K562 (cell line): ENCODE measurements at regions not wholly inside any gene's neighbourhood (a gene's known extent, or its start where the extent isn't known, plus 50 kb on each side); places are given as distances from the start of the nearest gene placed in this dataset.

Experiments used
- ATAC-seq: fragments of 200-7000 bp; cut with Tn5 transposase; 3 replicates; pipeline ENCODE4 v1.9.1; 2020; ENCODE audit warnings: moderate library complexity
- BruUV-seq: library from RNA; stranded (reverse); fragments of 400-500 nt; replicated peaks from 2 replicates; lab custom pipeline; 2021; lab: Mats Ljungman, UMichigan
- CTCF ChIA-PET: fragments of 300-600 bp; formaldehyde crosslinking; extraction: SDS; loops from one replicate; lab custom pipeline; 2021; ENCODE audit warnings: low intra/inter-chr PET ratio; lab: Yijun Ruan, JAX
- POLR2A ChIA-PET: fragments of 300-600, 350-650 bp; sonication (Branson Sonifier 250); formaldehyde crosslinking; extraction: SDS; loops from one replicate; lab custom pipeline; 2021; ENCODE audit warnings: antibody characterized with exemption, inconsistent platforms; lab: Yijun Ruan, JAX
- DNase-seq, 4 experiments: peaks; one replicate each; pipeline versions ENCODE4 v3.0.0 to v3.0.0-alpha.2; 2011 to 2018; ENCODE audit warnings: low spot score in 3 of 4, mixed read lengths in 3 of 4; ENCODE audit errors: extremely low read depth in 1 of 4
- FAIRE-seq: peaks from 2 replicates; lab custom pipeline; 2011; peaks lifted over from hg19 to GRCh38; lab: Jason Lieb, UNC
- H2AFZ ChIP-seq: 2 replicates; pipeline ENCODE4 v1.6.0; 2011; ENCODE audit warnings: low read depth, low read length, control low read depth, inconsistent platforms
- H3K27ac ChIP-seq: fragments of 200-600 bp; 3 replicates; pipeline ENCODE4 v1.8.0; 2011; ENCODE audit warnings: low read depth, mild to moderate bottlenecking, control low read depth, inconsistent platforms, low read length, moderate library complexity, mixed read lengths; ENCODE audit errors: extremely low read depth
- H3K27me3 ChIP-seq, 2 experiments: fragments of 300-600 bp in 1 of 2; 2 replicates in 1 of 2; 3 replicates in 1 of 2; pipeline versions ENCODE4 v1.6.0 to v1.8.0; 2011; ENCODE audit warnings: inconsistent platforms in 2 of 2, low read length in 2 of 2, mild to moderate bottlenecking in 1 of 2, mixed read lengths in 1 of 2, moderate library complexity in 1 of 2; ENCODE audit not compliant: control insufficient read depth in 2 of 2, insufficient read depth in 2 of 2
- H3K36me3 ChIP-seq: fragments of 300-600 bp; 3 replicates; pipeline ENCODE4 v1.8.0; 2011; ENCODE audit warnings: mild to moderate bottlenecking, low read length, inconsistent platforms; ENCODE audit not compliant: control insufficient read depth, insufficient read depth
- H3K4me1 ChIP-seq, 2 experiments: fragments of 200-600 bp in 1 of 2; replicated peaks in 1 of 2; 2 replicates in 1 of 2; 3 replicates in 1 of 2; pipeline versions ENCODE4 v1.5.1 to v1.8.0; 2011; ENCODE audit warnings: inconsistent platforms in 2 of 2, low read length in 2 of 2, mild to moderate bottlenecking in 1 of 2, mixed read lengths in 1 of 2, moderate library complexity in 1 of 2; ENCODE audit not compliant: control insufficient read depth in 2 of 2, insufficient read depth in 2 of 2
- H3K4me2 ChIP-seq: 2 replicates; pipeline ENCODE4 v1.6.1; 2011; ENCODE audit warnings: low read length, control low read depth, inconsistent platforms, mixed read lengths; ENCODE audit not compliant: insufficient read depth
- H3K4me3 ChIP-seq: fragments of 200-600 bp; sonication (generic), shearing (Covaris generic); 2 replicates; pipeline ENCODE4 v1.5.1; 2016; ENCODE audit warnings: control low read depth, inconsistent platforms
- H3K79me2 ChIP-seq: fragments of 200-600 bp; 3 replicates; pipeline ENCODE4 v1.8.0; 2011; ENCODE audit warnings: low read length, inconsistent platforms; ENCODE audit not compliant: control insufficient read depth, insufficient read depth
- H3K9ac ChIP-seq, 2 experiments: 2 replicates each; pipeline versions ENCODE4 v1.6.0 to v1.6.1; 2011; ENCODE audit warnings: low read depth in 2 of 2, low read length in 2 of 2, control low read depth in 1 of 2, inconsistent platforms in 1 of 2, mild to moderate bottlenecking in 1 of 2, mixed read lengths in 1 of 2; ENCODE audit not compliant: insufficient read depth in 1 of 2
- H3K9me1 ChIP-seq: one replicate; pipeline ENCODE4 v1.6.0; 2011; ENCODE audit warnings: inconsistent platforms, mild to moderate bottlenecking, low read length, moderate library complexity; ENCODE audit not compliant: control insufficient read depth, insufficient read depth
- H3K9me3 ChIP-seq: replicated peaks from 2 replicates; pipeline ENCODE4 v1.5.1; 2011; ENCODE audit warnings: low read depth, low read length, inconsistent platforms; ENCODE audit not compliant: control insufficient read depth, insufficient read depth
- H4K20me1 ChIP-seq: replicated peaks from 2 replicates; pipeline ENCODE4 v1.6.1; 2011; ENCODE audit warnings: low read length, inconsistent platforms, mixed read lengths; ENCODE audit not compliant: control insufficient read depth, insufficient read depth
- RAD21 ChIP-seq, 2 experiments: fragments of 250-450 bp in 1 of 2; fragments of 450-650 bp in 1 of 2; sonication (Bioruptor Pico) in 1 of 2; formaldehyde crosslinking in 1 of 2; IDR thresholded peaks in 1 of 2; conservative IDR thresholded peaks in 1 of 2; 2 replicates each; pipeline versions ENCODE4 v1.4.0 to v1.8.0; 2020 to 2022; ENCODE audit warnings: mild to moderate bottlenecking in 2 of 2, moderate library complexity in 1 of 2
- SMC3 ChIP-seq: conservative IDR thresholded peaks from 2 replicates; pipeline ENCODE4 v1.6.1; 2011; ENCODE audit warnings: low read depth, low read length, improper control_type of control experiment; ENCODE audit not compliant: insufficient read depth
- WGBS: fragments of 100-300 bp; shearing (Covaris generic); methylation state at CpG from one replicate; pipeline ENCODE4 v1.1.6; 2016; ENCODE audit warnings: low coverage, mixed read lengths; ENCODE audit not compliant: insufficient coverage; ENCODE audit errors: missing lambda C conversion rate; 5-methylcytosine and 5-hydroxymethylcytosine counted together
- in situ Hi-C: fragments of 300-500 bp; cut with MboI; formaldehyde crosslinking; loops from 4 replicates; pipeline ENCODE4 v1.15.0; 2018; ENCODE audit warnings: inconsistent platforms, mixed read lengths
- intact Hi-C: fragments of 100-400 bp; cut with micrococcal nuclease; formaldehyde crosslinking; loops from 2 replicates; pipeline ENCODE4 v1.14.2; 2022
- TF ChIP-seq, protein P1 (sequence below): sonication (generic); formaldehyde crosslinking; IDR thresholded peaks from 2 replicates; pipeline ENCODE4 v1.8.1; 2023; ENCODE audit warnings: mild to moderate bottlenecking, missing genetic modification reagents
- TF ChIP-seq, protein P2 (sequence below), 3 experiments: IDR thresholded peaks in 2 of 3; conservative IDR thresholded peaks in 1 of 3; 2 replicates each; pipeline ENCODE4 v1.5.1; 2011 to 2012; ENCODE audit warnings: low read length in 3 of 3, mild to moderate bottlenecking in 3 of 3, control low read depth in 2 of 3, improper control_type of control experiment in 1 of 3, inconsistent platforms in 1 of 3, low read depth in 1 of 3, mixed read lengths in 1 of 3, moderate library complexity in 1 of 3; ENCODE audit not compliant: insufficient read depth in 2 of 3

DNA sequence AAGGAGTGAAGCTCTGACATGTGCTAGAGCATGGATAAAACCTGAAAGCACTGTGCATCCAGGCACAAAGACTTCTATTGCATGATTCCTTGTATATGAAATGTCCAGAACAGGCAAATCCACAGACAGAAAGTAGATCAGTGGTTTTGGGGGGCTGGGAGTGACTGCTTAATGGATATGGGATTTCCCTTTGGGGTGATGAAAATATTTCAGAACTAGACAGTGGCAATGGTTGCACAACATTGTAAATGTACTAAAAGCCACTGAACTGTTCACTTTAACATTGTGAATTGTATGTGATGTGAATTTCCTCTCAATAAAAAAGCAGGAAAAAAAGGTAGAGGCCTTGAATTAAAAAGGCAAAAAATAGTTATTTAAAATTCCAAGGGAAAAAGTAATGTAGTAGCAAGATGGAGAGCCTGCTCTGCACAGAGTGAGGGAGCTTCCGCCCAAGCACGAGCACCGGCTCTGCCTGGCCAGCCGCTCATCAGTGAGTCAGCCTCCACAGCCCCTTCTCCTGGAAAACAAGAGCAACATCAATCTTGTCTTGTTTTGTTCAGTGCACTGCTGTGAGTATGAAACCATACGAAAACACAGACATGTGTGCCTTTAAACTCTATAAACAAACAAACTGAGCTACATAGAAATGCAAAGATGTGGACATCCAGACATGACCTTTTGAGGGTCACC, 74.6 kb upstream of the THBS2 start (continued):
- TF ChIP-seq, protein P1, sequence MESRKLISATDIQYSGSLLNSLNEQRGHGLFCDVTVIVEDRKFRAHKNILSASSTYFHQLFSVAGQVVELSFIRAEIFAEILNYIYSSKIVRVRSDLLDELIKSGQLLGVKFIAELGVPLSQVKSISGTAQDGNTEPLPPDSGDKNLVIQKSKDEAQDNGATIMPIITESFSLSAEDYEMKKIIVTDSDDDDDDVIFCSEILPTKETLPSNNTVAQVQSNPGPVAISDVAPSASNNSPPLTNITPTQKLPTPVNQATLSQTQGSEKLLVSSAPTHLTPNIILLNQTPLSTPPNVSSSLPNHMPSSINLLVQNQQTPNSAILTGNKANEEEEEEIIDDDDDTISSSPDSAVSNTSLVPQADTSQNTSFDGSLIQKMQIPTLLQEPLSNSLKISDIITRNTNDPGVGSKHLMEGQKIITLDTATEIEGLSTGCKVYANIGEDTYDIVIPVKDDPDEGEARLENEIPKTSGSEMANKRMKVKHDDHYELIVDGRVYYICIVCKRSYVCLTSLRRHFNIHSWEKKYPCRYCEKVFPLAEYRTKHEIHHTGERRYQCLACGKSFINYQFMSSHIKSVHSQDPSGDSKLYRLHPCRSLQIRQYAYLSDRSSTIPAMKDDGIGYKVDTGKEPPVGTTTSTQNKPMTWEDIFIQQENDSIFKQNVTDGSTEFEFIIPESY (CRISPR knock-in tag): no peak

DNA sequence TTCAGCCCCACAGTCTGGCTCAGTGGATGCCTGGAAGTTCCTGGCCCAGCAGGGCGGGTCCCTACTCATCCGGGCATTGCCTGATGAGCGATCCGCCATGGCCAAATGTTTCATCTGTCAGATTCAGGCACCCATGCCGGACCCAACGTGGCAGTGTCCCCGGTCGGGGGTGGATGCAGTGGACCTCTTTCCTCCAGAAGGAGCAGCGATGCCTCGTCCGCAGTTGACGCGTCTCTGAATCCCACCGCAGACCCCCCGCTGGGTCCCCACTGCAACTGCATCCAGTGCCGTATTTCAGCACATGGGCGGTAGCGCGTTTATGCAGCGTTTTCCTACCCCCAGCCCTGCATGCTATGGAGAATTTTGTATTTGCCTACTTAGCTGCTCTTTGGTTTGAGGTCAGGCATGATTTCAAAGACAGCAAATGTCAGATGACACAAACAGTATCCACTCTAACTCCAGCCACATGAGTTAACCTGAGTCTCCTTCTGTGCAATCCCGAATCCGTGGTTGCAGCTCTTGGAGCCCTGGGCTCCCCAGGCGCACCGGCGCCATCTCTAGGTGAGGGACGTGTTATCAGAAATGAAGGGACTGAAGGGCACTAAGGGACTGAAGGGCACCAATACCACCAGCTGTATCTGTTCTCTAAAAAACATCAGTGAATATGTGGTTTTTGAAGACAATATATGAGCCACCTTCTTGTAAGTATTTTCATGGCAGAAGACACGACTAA, 72.6 kb upstream of the THBS2 start:
- WGBS: 10% methylated on average over 27 of the region's 27 CpGs
- Histone ChIP-seq H3K4me2 (no peak overlapping the region), H3K27ac (no peak overlapping the region), H3K9ac (no peak overlapping the region), H3K4me3 (no peak overlapping the region), H3K4me1 (0 out of 5 replicates have a peak, but pooled peaks cover 0 to 3% of the 10 kb centered on the region in 2 experiments), H3K9me1 (no peaks in the 10 kb centered on the region), H3K36me3 (no peaks in the 10 kb centered on the region), H3K79me2 (no peaks in the 10 kb centered on the region), H3K27me3 (peaks cover 2 to 11% of the 10 kb centered on the region in 2 experiments; a peak in 3 of 5 replicates), H4K20me1 (no peaks in the 10 kb centered on the region), H3K9me3 (no peaks in the 10 kb centered on the region), H2AFZ (no peak overlapping the region)
- CTCF ChIA-PET: no interaction called here
- intact Hi-C loops (no loop called here), in situ Hi-C loops (no loop called here)
- DNase-seq (peak in 1 of 4 experiments; percentile 30), FAIRE-seq (peak; percentile 55), ATAC-seq (peak; percentile 71)
- BruUV-seq: no TSS peak
- POLR2A ChIA-PET: interaction anchor here (1.0 kb wide), 1 partner anchor 369 kb away, joined by 3 read pairs; no protein-coding TSS in a partner anchor
- peak in 1 of 2 experiments; percentile 47; a peak in 2 of 4 replicates for TF ChIP-seq RAD21 (CRISPR knock-in tag; conservative IDR thresholded peaks at IDR 0.05 in 1 of 2, IDR thresholded peaks at IDR 0.05 in 1 of 2)
- TF ChIP-seq SMC3: 0 out of 2 replicates have a peak, but pooled peaks have one; percentile 10
- TF ChIP-seq, protein P2, sequence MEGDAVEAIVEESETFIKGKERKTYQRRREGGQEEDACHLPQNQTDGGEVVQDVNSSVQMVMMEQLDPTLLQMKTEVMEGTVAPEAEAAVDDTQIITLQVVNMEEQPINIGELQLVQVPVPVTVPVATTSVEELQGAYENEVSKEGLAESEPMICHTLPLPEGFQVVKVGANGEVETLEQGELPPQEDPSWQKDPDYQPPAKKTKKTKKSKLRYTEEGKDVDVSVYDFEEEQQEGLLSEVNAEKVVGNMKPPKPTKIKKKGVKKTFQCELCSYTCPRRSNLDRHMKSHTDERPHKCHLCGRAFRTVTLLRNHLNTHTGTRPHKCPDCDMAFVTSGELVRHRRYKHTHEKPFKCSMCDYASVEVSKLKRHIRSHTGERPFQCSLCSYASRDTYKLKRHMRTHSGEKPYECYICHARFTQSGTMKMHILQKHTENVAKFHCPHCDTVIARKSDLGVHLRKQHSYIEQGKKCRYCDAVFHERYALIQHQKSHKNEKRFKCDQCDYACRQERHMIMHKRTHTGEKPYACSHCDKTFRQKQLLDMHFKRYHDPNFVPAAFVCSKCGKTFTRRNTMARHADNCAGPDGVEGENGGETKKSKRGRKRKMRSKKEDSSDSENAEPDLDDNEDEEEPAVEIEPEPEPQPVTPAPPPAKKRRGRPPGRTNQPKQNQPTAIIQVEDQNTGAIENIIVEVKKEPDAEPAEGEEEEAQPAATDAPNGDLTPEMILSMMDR (IDR thresholded peaks at IDR 0.05 in 2 of 3, conservative IDR thresholded peaks at IDR 0.05 in 1 of 3; ENCODE audit: insufficient read depth in 2 of 3, low read depth in 1 of 3, low read length in 3 of 3): peak; percentile 43 to 48 (median 45); a peak in 2 of 6 replicates
